ENCODE measurements at regions not wholly inside any gene's neighbourhood (a gene's known extent, or its start where the extent isn't known, plus 50 kb on each side); places are given as distances from the start of the nearest gene placed in this dataset.

DNA sequence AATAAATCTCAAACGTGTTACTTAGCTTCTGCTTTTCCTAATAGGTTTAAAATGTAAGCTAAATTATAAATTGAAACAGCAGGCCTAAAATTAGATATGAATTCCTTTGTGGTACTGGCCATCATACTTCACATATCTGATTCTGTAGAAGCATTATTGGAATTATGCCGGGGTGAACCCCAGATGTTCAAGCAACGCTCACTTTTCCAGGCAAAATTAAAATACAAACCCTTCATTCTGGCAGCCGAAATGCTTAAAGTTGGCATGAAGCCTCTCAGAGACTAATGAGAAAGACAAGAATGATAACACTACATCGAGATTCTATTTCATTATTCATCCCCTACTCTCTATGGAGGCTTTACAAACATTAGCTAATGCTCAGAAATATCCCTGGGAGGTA is 1352.7 kb upstream of the ADGRL2 start:
- TF ChIP-seq, protein P1, sequence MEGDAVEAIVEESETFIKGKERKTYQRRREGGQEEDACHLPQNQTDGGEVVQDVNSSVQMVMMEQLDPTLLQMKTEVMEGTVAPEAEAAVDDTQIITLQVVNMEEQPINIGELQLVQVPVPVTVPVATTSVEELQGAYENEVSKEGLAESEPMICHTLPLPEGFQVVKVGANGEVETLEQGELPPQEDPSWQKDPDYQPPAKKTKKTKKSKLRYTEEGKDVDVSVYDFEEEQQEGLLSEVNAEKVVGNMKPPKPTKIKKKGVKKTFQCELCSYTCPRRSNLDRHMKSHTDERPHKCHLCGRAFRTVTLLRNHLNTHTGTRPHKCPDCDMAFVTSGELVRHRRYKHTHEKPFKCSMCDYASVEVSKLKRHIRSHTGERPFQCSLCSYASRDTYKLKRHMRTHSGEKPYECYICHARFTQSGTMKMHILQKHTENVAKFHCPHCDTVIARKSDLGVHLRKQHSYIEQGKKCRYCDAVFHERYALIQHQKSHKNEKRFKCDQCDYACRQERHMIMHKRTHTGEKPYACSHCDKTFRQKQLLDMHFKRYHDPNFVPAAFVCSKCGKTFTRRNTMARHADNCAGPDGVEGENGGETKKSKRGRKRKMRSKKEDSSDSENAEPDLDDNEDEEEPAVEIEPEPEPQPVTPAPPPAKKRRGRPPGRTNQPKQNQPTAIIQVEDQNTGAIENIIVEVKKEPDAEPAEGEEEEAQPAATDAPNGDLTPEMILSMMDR (IDR thresholded peaks at IDR 0.05) = no peak
- TF ChIP-seq POLR2A (IDR thresholded peaks at IDR 0.05) = no peak
- TF ChIP-seq POLR2AphosphoS5 (IDR thresholded peaks at IDR 0.05) = no peak

All from breast epithelium (tissue), 3 donors.